ENCODE measurements at regions not wholly inside any gene's neighbourhood (a gene's known extent, or its start where the extent isn't known, plus 50 kb on each side); places are given as distances from the start of the nearest gene placed in this dataset.

DNA sequence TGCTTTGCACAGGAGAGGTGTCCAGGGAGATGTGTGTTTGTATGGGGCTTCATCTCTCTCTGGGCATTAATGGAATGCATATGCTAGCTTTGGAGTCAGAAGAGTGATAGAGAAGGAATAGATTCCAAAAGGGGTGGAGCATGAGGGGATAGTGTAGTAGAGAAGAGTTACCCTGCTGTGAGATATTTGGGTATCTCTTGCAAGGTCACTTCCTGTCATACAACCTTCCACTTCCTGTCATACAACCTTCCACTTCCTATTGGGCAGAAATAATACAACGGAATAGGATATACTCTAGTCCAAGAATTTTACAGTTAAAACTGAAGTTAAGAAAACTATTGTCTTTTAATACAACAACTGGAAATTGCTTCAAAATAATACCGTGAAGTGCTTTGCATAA lies 351.8 kb upstream of the FMN2 start:
- DNase-seq = no peak

DNA sequence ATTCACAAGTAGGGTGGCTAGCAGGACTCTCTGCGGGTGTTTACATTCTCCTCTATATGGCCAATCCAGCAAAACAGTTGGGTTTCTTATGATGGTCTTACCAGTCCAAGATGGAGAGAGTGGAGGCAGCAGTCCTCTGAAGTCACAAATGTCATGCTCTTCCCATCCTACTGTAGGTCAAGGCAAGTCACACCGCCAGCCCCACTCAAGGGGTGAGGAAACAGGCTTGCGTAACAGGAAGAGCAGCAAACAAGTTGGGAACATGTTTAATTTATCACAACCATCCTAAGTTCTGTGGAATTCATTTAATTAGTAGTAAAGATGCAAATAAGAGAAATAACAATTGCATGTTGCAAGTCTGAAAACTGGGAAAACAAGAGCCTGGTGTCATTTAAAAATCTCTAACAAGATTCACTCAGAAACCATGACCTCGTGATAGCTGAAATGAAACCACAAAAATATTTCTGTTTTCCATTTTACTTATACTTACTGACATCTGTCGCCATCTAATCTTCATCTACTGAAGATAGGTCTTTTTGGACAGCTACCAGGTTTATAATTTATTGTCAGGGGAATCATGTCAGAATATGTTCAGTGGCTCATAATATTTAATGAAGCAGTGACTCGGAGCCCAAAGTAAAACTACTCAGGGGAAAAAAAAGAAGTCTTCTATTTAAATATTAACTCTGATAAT lies 349.1 kb upstream of the FMN2 start:
- no peak for DNase-seq

DNA sequence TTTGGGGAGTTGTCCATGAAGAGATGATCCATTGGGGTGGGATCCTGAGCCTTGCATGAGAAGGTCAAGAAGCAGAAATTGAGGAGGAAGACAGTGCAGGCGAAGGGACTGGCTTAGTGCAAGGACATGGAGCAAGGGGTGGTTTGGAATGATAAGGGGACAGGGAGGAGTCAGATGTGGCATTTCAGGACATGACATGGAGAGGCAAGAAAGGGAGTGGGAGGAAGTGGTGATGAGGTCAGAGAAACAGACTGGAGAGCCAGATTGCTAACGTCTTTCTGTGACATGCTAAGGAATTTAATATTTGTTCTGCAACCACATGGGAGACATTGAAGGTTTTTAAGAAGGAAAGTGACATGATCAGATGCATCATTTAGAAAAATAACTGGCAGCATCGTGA lies 346.8 kb upstream of the FMN2 start:
- DNase-seq = no peak

DNA sequence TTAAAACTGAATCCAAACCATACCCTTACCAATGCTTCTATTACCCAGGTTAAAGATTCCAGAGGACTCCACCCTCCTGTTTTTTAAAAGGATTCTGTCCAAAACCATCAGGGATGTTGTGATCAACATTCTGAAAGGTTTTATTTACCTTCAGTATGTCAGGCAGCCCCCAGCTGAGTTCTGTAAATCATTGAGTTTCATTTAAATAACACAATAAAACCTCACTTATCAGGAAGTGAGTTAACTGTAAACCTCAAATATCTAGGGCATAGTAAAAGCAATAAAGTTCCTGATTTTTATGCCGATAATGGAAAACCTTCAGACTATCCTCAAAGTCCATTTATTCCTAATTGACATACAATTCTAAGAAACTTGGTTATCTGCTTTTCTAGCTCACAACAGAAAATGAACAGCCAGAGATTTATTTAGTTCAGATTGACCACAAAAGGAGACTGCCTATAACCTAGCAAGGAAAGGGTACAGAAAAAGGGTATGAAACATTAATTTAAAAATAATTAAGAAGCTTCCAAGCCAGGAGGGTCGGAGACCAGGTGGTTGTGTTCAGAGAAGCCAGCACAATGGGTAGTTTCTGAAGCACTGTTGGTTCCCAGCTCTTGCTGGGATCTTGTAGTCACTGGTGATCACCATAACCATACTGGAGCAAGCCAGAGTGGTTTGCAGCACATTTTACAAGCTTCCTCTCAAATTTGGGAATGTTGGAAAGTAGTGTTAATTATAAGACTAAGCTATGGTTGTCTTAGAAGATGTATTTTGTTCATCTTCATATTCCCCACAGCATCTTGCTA lies 336.4 kb upstream of the FMN2 start:
- no peak for DNase-seq

DNA sequence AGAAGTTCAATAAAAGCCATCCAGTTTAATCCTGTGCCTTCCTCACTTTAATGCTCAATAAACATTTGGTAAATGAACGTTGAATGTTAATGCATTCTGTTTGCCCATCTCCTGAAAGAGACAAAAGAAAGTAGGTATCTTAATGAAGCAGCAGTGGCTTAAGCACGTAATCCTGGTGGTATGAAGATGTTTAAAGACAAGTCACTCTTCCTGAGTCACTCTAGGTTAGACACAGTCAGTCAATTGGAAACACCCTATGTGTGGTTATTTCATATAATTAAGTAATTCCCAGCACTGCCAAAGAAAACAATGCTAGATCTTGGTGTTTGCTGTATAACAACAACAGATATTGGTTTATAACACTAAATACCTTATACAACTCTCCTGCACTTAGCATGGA lies 334.0 kb upstream of the FMN2 start:
- DNase-seq = no peak

DNA sequence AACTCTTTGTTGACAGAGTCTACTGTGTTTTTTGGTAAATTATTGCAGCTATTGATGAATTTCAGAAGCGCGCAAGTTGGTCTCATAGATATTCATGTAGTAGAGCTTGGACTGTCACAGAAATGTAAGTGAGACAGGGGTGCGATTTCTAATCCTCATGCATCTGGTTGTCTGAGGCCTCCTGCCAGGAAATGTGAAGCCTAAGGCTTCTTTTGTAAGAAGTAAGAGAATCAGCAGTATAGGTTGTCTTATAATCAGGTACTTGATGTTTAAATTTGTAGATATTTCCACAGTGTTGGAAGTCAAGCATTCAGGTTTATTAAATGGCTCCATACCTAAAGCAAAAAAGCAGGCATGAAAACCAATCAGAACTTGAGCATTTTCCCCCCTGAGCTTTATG lies 332.9 kb upstream of the FMN2 start:
- DNase-seq = no peak

DNA sequence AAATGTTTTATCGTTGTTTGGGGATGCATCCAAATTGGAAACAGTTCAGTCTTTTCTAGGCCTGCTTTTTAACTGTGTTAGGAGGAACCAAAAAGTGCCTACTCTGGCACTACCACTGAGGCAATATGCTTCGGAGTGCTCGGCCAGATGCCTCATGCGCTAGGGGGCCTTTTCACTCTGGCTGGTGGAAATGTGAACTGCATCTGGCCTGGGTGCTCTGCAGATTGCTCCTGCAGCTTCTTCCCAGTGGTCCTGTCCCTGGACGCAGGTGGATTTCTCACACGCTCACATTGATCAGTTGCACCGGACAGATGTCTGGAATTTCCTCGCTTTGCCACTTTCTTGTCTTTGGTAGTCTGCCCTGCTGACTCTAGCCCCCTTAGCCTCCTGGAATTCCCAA lies 330.2 kb upstream of the FMN2 start:
- DNase-seq = no peak

DNA sequence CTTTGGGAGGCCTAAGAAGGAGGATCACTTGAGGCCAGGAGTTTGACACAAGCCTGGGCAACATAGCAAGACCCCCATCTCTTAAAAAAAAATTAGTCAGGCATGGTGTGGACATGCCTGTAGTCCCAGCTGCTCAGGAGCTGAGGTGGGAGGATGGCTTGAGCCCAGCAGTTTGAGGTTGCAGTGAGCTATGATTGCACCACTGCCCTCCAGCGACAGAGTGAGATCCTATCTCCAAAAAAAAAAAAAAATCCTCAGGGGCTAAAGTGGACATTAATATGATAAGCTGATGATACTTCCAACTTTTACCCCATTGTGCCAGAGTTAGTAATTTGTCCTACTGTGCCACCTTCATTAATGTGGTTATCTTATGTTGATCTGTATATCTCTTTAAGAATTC lies 327.8 kb upstream of the FMN2 start:
- no peak for DNase-seq

DNA sequence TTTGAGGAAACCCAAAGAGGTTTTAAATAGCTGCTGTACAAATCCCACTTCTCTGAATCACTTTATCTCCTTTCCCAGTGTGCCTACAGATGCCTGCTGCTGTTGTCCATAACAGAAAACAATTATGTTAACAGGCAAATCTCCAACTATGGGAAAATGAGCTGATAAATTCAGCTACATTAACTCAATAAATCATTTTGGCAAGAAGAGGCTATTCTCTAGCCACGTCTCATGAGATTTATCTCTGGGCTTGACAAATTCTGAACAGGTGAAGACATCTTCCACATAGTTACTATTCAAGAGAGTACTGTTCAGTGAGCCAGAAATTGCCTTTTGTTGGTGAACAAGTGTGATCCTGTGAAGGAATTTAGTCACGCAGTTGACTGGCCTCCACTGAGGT lies 327.1 kb upstream of the FMN2 start:
- no peak for DNase-seq

DNA sequence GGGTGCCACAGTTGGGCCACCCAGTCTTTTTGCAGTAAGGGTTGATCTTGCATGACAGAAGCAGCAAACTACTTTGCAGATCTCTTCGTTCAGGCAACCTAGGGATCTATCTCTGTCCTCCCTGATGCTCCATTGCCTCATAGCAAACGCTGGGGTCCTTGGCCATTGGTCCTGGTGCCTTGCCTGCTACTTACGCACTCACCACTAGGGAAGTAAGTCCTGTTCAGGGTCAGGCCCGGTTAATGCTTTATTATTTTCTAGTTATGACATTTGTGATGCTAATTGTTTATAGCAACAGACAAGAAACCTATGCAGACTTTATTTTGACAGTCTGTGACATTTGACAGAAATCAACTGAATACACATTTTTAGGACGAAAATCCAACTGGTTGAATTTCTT lies 326.5 kb upstream of the FMN2 start:
- DNase-seq = no peak

DNA sequence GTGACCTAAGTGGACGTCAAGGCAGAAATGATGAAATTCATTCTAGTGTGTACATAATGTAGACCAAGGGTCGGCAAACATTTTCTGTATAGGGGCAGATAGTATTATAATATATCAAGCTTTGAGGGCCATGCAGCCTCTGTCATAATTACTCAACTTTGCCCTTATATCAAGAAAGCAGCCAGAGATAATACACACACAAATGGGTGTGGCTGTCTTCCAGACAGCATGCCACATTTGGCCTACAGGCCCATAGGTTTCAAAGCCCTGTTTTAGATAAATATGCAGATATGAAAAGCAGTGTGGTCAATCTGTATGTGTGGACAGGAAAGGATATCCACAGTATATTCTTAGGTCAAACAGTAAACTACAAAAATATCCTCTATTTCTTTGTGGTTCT lies 320.1 kb upstream of the FMN2 start:
- no peak for DNase-seq

DNA sequence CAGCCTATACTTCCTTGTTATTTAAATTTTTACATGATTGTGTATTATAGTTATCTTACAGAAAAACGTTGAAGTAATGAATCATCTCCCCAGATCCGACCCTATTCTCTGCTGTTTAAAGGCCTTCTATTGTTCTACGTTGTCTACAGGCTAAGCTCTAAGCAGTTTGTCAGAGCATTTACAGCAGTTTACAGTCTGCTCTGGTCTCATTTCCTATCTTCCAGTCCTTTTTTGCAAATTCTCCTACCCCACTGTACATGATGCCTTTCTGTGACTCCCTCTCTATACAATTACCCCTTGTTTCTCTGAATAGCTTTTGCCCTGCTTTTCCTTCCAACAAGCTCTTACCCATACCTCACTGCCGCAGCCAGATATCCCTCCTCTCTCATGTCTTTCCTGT lies 319.2 kb upstream of the FMN2 start:
- DNase-seq = no peak

DNA sequence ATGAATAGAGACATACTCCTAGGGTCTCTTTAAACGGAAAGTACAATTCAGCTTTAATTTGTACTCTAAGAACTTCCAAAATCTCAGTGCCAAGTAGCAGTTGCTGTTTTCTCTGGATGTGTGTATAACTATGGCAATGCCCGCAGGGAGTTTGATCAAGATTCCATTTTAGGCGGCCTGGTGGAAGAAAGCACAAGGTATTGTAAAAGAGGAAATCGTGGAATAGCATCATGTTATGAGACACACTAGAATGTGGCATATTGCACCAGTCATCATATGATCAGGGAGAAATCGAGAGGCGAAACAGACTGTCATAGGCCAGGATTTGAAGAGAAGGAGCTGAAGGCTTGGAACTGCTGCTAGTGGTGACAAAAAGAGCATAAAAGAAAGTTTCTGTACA lies 316.2 kb upstream of the FMN2 start:
- DNase-seq = no peak

DNA sequence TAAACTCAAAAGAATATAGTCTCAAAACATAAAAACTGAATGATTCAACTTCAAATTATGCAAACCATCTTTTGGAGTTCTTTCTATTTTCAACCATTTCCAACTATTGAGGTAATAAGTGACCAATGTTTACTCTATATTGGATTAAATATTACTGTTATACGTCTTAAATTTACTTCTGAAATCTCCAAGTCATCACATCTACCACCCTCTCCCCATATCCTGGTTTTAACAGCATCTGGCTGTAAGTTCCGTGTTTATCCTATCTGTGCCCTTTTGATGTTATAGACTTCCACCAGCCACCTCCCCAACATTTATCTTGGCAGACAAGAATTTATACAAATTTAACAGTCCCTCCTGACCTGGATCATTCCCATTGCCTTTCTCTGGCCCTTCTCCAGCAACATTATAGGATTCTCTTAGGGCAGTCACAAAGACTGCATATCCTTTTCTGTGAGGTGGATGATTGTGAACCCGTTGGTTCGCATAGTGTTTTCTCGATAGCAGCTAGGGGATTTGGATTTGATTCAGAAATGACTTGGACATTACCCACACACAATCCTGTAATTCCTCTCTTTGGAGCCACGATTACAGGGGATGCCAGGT lies 313.4 kb upstream of the FMN2 start:
- DNase-seq = no peak

DNA sequence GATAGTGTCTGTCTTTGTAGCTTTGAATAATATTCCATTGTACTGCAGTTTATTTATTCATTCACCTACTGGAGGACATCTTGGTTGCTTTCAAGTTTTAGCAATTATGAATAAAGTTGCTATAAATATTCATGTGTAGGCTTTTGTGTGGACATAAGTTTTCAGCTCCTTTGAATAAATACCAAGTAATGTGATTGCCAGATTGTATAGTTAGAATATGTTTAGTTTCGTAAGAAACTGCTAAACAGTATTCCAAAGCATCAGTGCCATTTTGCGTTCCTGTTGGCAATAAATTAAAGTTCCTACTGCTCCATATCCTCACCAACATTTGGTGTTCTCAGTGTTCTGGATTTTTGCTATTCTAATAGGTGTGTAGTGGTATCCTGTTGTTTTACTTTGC lies 311.7 kb upstream of the FMN2 start:
- DNase-seq = no peak

DNA sequence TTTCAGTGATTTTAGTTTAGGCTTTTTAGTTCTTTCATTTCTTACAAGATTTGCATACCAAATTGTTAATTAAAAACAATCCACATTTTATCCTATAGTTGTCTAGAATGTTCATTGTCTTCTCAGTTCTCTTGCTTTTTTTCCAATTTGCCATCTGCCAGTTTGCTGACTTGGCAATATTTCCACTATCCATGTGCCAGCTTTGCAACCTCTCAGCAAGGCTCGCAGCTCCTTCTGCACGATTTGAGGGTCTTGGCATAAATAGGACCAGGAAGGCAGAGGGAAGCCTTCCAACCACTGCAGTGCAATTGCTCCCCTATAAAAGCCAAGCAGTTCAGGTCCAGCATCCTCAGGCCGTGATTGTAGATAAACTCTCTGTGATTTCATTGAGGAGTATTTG lies 306.8 kb upstream of the FMN2 start:
- no peak for DNase-seq

DNA sequence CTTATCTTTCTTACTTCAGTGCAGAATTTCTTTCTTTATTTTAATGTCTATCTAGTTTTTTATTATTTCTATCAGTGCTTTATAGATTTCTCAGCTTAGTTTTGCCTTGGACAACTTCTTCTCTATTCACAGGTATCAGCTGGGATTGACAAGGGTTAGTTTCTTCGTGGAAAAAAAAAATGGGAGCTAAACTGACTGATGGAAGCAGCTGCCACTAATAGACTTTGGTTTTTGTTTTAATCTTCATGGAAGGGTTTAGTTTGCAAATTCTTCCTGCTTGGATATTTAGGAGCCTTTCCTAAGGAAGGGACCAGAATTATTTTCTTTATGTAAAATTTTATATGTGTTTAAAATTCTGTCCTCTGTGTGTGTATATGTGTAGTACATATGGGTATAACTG lies 306.1 kb upstream of the FMN2 start:
- no peak for DNase-seq

DNA sequence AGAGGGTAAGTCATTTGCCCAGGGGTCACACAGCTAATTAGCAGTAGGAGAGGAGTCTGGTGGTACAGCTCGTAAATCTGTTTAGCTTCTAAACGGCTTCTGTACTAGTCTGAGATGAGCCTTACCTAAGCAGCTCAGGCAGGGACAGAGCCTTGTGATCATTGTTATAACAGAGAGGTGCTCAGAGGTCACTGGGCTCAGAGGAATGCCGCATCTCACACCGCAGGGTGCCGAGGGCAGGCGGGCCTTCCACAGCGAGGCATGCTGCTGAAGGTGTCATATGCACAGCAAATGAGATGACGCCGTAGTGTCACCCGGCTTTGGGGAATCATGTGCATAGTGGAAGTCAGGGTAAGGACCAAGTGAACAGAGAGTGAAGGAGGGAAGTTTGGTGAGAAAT lies 305.2 kb upstream of the FMN2 start:
- no peak for DNase-seq

DNA sequence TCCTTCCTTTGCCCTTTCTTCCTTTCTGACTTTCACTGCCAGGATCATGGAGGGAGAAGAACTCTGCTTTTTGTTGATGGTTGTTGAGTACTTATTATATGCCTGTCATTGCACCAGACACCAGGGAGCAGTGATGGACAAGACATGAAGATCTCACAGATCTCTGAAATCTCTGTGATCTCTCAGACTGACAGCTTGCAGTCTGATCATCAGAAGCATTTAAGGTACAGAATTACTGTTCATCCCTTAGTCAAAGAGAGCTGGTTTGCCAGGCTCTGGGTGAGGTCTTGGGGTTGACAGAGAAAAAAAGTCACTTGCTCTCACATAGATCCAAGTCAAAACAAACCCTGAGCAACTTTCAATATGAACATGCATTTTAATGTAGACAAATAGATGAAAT lies 299.5 kb upstream of the FMN2 start:
- DNase-seq = no peak

DNA sequence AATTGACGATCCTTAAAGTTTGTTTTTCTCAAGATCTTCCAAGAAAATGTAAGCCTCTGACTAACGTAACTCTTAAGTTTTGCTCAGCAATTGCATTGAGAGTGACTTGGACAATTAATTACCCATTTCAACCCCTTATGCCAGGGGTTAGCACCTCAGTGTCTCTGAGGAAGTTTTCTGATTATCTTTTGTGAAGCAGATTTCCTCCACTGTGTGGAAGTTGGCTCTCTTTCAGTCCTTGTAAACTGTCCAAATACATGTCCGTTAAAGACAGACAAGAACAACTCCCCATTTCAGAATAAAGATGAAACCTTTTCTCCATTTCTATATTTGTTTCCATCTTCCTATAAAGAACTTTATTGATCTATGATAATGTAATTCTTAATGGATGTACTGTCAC lies 296.4 kb upstream of the FMN2 start:
- no peak for DNase-seq

DNA sequence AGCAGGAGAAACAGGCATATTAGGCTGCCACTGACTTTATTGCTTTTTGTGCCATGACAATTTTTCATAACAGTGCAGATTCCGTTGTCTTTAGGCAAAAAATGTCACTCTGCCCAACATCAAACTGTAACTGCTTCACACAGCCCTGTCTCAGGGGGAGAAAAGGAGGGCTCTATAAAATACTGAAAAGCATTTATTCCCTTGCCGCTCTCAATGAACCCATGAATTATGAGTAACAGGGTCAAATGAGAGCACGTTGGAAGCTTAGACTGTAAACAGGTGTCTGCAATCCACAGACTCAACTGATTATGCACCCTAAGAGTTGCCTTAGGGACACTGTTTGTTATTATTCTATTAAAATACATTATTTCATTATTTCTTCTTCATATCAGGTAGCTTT lies 292.1 kb upstream of the FMN2 start:
- DNase-seq = no peak

DNA sequence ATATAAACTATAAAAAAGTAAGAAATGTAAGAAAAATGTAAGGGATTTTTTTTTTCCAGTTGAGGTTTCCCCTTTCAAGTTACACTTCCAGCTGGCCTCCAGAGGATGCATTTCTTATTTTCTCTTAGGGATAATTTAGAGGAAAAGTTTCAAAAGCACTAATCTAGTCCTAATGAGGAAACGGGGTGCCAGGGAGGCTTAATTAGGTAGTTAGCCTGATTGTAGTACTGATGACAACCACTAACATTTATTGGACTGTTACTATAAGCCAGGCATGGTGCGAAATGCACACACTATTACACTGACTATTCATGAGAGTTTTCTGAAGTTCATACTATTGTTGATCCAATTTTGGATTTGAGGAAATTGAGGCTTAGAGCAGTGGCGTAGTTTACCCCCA lies 290.8 kb upstream of the FMN2 start:
- DNase-seq = no peak

DNA sequence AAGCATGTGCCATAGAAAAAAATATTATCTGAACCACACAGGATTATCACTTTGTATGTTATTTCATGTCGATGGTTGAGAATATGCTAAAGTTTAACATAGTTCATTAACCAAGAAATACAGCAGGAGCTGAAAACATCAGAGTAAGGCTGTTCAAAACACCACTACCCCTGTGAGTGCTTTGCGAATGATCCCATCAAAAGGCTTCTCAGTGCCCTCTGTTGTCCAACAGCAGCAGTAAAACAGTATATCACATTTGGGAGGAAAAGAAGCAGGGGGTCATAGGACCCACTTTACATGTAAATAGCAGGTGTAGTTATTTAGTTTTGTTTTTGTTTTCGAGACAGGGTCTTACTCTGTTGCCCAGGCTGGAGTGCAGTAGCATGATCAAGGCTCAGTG lies 289.4 kb upstream of the FMN2 start:
- DNase-seq = no peak

DNA sequence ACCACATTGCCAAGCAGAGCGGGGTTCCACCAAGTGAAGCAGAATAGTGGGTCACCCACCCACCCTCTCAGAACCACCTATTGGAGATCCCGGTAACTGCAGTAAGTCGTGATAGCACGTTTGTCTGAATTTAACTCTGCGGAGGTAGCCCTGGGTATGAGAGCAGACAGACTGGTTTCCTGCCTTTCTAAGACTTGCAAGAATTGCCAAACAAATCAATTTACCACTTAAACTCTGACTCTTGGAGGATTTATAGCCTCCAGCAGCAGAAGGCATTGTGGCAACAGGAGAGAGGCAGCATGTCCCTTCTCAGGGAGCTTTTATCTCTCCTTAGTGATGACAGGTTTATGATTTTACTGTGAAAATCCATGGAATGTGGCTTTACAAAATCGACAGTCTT lies 287.9 kb upstream of the FMN2 start:
- no peak for DNase-seq

DNA sequence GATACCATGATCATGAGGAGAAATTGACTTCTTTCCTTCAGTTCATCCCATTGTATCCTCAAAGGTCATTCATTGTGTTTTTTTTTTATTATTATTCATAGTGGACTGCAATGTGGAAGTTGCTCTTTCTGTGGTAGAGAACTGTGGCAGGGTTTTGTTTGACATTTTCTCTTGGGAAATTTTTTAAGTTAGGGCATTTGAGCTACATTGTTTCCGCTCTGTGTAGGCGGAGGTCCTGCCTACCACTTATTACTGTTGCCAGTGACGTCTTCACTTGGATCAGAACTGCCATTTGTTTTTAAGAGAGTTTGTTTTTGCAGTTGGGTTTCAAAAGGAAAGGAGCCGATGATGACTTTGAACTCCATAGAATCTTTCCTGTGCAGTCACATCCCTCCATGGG lies 287.4 kb upstream of the FMN2 start:
- no peak for DNase-seq

Measured in SHP77 (cell line).